ENCODE measurements at regions not wholly inside any gene's neighbourhood (a gene's known extent, or its start where the extent isn't known, plus 50 kb on each side); places are given as distances from the start of the nearest gene placed in this dataset.

DNA sequence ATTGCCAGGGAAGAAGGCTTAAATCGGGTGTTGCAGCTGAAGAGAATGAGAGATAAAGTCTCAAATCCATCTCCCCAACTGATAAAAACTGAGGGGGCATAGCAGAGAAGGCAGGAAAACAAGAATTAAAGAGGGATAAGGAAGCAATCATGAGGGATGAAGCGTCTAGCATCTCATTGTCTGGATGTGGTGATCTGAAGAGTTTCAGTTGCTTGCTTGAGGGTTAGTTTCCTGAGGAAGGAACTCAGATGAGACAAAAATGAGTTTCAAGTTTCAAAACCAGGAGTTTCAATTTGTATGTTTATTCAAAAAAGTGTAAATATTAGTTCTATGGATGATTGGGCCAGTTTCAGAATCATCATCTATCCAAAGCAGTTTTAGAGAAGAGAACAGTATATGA lies 496.9 kb downstream of the RAB28 start (continued):
- TF ChIP-seq ZNF331 (CRISPR knock-in tag; IDR thresholded peaks at IDR 0.05; ENCODE audit: low read depth) (no peak), CREB1 (CRISPR knock-in tag; IDR thresholded peaks at IDR 0.05; ENCODE audit: low read depth) (no peak), EZH2phosphoT487 (IDR thresholded peaks at IDR 0.05; ENCODE audit: unreplicated experiment) (no peak), STAT1 (IDR thresholded peaks at IDR 0.05; ENCODE audit: unreplicated experiment) (no peak)

GRCh38 chr4:12979797-12980196 lies 504.3 kb downstream of the RAB28 start:
- no peak overlapping the region for H3K4me2 ChIP-seq
- no peak overlapping the region for H3K27ac Mint-ChIP-seq
- H3K9me2 ChIP-seq (ENCODE audit: insufficient read depth): 0 out of 2 replicates have a peak, but pooled peaks cover 15% of the 10 kb centered on the region
- H3K36me3 Mint-ChIP-seq (ENCODE audit: low read depth): peaks cover 9% of the 10 kb centered on the region; the same call in 1 of the 3 replicates
- no peaks in the 10 kb centered on the region for H3K36me3 ChIP-seq (ENCODE audit: insufficient read depth)
- H3K4me3 Mint-ChIP-seq: no peak overlapping the region
- H3K79me2 ChIP-seq (replicated peaks; ENCODE audit: insufficient read depth): no peaks in the 10 kb centered on the region
- DNase-seq (ENCODE audit: low spot score) (no peak), ATAC-seq (no peak)
- TF ChIP-seq NANOG (IDR thresholded peaks at IDR 0.05; ENCODE audit: borderline replicate concordance) (no peak), REST (IDR thresholded peaks at IDR 0.05; ENCODE audit: unreplicated experiment) (no peak), ZNF331 (CRISPR knock-in tag; IDR thresholded peaks at IDR 0.05; ENCODE audit: low read depth) (no peak), POLR2AphosphoS5 (IDR thresholded peaks at IDR 0.05; ENCODE audit: low read depth) (no peak), JUNB (IDR thresholded peaks at IDR 0.05; ENCODE audit: unreplicated experiment) (no peak), ZNF462 (CRISPR knock-in tag; IDR thresholded peaks at IDR 0.05) (no peak), EZH2 (IDR thresholded peaks at IDR 0.05; ENCODE audit: low read depth, unreplicated experiment) (no peak), CREB1 (CRISPR knock-in tag; IDR thresholded peaks at IDR 0.05; ENCODE audit: low read depth) (no peak), STAT1 (IDR thresholded peaks at IDR 0.05; ENCODE audit: unreplicated experiment) (no peak), EZH2phosphoT487 (IDR thresholded peaks at IDR 0.05; ENCODE audit: unreplicated experiment) (no peak), ZNF114 (CRISPR knock-in tag; IDR thresholded peaks at IDR 0.05) (no peak)
- TF ChIP-seq, protein P1, sequence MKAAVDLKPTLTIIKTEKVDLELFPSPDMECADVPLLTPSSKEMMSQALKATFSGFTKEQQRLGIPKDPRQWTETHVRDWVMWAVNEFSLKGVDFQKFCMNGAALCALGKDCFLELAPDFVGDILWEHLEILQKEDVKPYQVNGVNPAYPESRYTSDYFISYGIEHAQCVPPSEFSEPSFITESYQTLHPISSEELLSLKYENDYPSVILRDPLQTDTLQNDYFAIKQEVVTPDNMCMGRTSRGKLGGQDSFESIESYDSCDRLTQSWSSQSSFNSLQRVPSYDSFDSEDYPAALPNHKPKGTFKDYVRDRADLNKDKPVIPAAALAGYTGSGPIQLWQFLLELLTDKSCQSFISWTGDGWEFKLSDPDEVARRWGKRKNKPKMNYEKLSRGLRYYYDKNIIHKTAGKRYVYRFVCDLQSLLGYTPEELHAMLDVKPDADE (IDR thresholded peaks at IDR 0.05): no peak
- TF ChIP-seq, protein P2, sequence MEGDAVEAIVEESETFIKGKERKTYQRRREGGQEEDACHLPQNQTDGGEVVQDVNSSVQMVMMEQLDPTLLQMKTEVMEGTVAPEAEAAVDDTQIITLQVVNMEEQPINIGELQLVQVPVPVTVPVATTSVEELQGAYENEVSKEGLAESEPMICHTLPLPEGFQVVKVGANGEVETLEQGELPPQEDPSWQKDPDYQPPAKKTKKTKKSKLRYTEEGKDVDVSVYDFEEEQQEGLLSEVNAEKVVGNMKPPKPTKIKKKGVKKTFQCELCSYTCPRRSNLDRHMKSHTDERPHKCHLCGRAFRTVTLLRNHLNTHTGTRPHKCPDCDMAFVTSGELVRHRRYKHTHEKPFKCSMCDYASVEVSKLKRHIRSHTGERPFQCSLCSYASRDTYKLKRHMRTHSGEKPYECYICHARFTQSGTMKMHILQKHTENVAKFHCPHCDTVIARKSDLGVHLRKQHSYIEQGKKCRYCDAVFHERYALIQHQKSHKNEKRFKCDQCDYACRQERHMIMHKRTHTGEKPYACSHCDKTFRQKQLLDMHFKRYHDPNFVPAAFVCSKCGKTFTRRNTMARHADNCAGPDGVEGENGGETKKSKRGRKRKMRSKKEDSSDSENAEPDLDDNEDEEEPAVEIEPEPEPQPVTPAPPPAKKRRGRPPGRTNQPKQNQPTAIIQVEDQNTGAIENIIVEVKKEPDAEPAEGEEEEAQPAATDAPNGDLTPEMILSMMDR (conservative IDR thresholded peaks at IDR 0.05; ENCODE audit: low read depth in 2 of 2): no peak
- no peak overlapping the region for H2AFZ ChIP-seq
- no peaks in the 10 kb centered on the region for H3K4me1 ChIP-seq (ENCODE audit: insufficient read depth)
- no peaks in the 10 kb centered on the region for H4K20me1 ChIP-seq (replicated peaks; ENCODE audit: insufficient read depth)
- no peak overlapping the region for H3K27ac ChIP-seq (ENCODE audit: low read depth)
- no peaks in the 10 kb centered on the region for H3K27me3 Mint-ChIP-seq (ENCODE audit: insufficient read depth, low read depth, poor library complexity)
- H3F3A ChIP-seq (replicated peaks; ENCODE audit: low read depth): no peaks in the 10 kb centered on the region
- H3K27me3 ChIP-seq (ENCODE audit: insufficient read depth): no peaks in the 10 kb centered on the region
- peaks cover 13% of the 10 kb centered on the region; the same call in 2 of the 3 replicates for H3K9me3 Mint-ChIP-seq
- no peak overlapping the region for H3K4me3 ChIP-seq
- no peaks in the 10 kb centered on the region for H3K4me1 Mint-ChIP-seq
